H1 (cell line): ENCODE measurements at regions not wholly inside any gene's neighbourhood (a gene's known extent, or its start where the extent isn't known, plus 50 kb on each side); places are given as distances from the start of the nearest gene placed in this dataset.

Experiments used
- CTCF ChIA-PET: fragments of 300-600 bp; sonication (Branson Sonifier 250); formaldehyde crosslinking; loops from one replicate; lab custom pipeline; 2021; ENCODE audit not compliant: partially characterized antibody; lab: Charles Lee
- POLR2A ChIA-PET: fragments of 300-600 bp; sonication (Branson Sonifier 250); formaldehyde crosslinking; loops from one replicate; lab custom pipeline; 2021; ENCODE audit warnings: inconsistent platforms; ENCODE audit not compliant: partially characterized antibody; lab: Charles Lee
- DNase-seq, 2 experiments: peaks; one replicate each; pipeline versions ENCODE4 v3.0.0 to v3.0.0-alpha.2; 2010 to 2022; ENCODE audit warnings: low spot score in 2 of 2, low read depth in 1 of 2, mixed read lengths in 1 of 2
- FAIRE-seq: peaks from 2 replicates; lab custom pipeline; 2011; peaks lifted over from hg19 to GRCh38; lab: Jason Lieb, UNC
- H2AFZ ChIP-seq: 2 replicates; pipeline ENCODE4 v1.8.1; 2012; ENCODE audit warnings: low read length, inconsistent platforms
- H2AK5ac ChIP-seq: 2 replicates; pipeline ENCODE4 v1.6.1; 2013; ENCODE audit warnings: low read depth, low read length
- H2BK120ac ChIP-seq: replicated peaks from 2 replicates; pipeline ENCODE3; 2013; ENCODE audit warnings: low read depth, low read length, inconsistent platforms
- H2BK12ac ChIP-seq: 2 replicates; pipeline ENCODE4 v1.6.1; 2013; ENCODE audit warnings: low read depth, low read length
- H2BK15ac ChIP-seq: 2 replicates; pipeline ENCODE4 v1.6.1; 2013; ENCODE audit warnings: low read length
- H2BK20ac ChIP-seq: 2 replicates; pipeline ENCODE4 v1.6.1; 2013; ENCODE audit warnings: low read length
- H2BK5ac ChIP-seq: 2 replicates; pipeline ENCODE4 v1.6.1; 2013; ENCODE audit warnings: low read depth, low read length
- H3K14ac ChIP-seq: 2 replicates; pipeline ENCODE4 v1.6.1; 2013; ENCODE audit warnings: inconsistent platforms; ENCODE audit not compliant: insufficient read length
- H3K18ac ChIP-seq: 2 replicates; pipeline ENCODE4 v1.6.1; 2013; ENCODE audit warnings: low read length; ENCODE audit errors: extremely low read depth
- H3K23ac ChIP-seq: 2 replicates; pipeline ENCODE4 v1.6.1; 2013; ENCODE audit warnings: inconsistent platforms; ENCODE audit not compliant: insufficient read length
- H3K23me2 ChIP-seq: 2 replicates; pipeline ENCODE4 v1.6.1; 2013; ENCODE audit warnings: low read depth, low read length
- H3K27ac ChIP-seq: 2 replicates; pipeline ENCODE4 v1.6.1; 2011; ENCODE audit warnings: low read depth, low read length, inconsistent platforms
- H3K27me3 ChIP-seq, 4 experiments: replicated peaks in 1 of 4; 1 replicate in 1 of 4; 2 replicates in 3 of 4; pipeline versions ENCODE4 v1.6.1 to v1.8.1; 2011 to 2013; ENCODE audit warnings: low read length in 3 of 4, mild to moderate bottlenecking in 3 of 4, inconsistent platforms in 2 of 4, mixed read lengths in 2 of 4, moderate library complexity in 1 of 4; ENCODE audit not compliant: control insufficient read depth in 3 of 4, insufficient read depth in 3 of 4; ENCODE audit errors: extremely low read depth in 1 of 4
- H3K36me3 ChIP-seq, 4 experiments: 2 replicates each; pipeline versions ENCODE4 v1.6.1 to v1.8.1; 2011 to 2013; ENCODE audit warnings: mild to moderate bottlenecking in 4 of 4, low read length in 3 of 4, moderate library complexity in 2 of 4, control low read depth in 1 of 4, inconsistent platforms in 1 of 4; ENCODE audit not compliant: insufficient read depth in 4 of 4, control insufficient read depth in 2 of 4
- H3K4ac ChIP-seq: replicated peaks from 2 replicates; pipeline ENCODE3; 2013; ENCODE audit warnings: low read length, low read depth, mixed read lengths, inconsistent platforms; ENCODE audit not compliant: insufficient read length
- H3K4me1 ChIP-seq, 4 experiments: replicated peaks in 1 of 4; 1 replicate in 1 of 4; 2 replicates in 3 of 4; pipeline versions ENCODE4 v1.6.1 to v1.8.1; 2011 to 2013; ENCODE audit warnings: low read length in 3 of 4, inconsistent platforms in 2 of 4, mixed read lengths in 1 of 4; ENCODE audit not compliant: insufficient read depth in 4 of 4, control insufficient read depth in 3 of 4
- H3K4me2 ChIP-seq, 2 experiments: 2 replicates each; pipeline versions ENCODE4 v1.6.1 to v1.8.1; 2011 to 2013; ENCODE audit warnings: low read depth in 2 of 2, low read length in 2 of 2, control low read depth in 1 of 2, inconsistent platforms in 1 of 2, mild to moderate bottlenecking in 1 of 2; ENCODE audit not compliant: insufficient read depth in 1 of 2
- H3K4me3 ChIP-seq, 4 experiments: fragments of 200-600, 300-600 bp in 1 of 4; sonication (generic), shearing (Covaris generic), sonication (Bioruptor Twin) in 1 of 4; 2 replicates each; pipeline versions ENCODE4 v1.5.1 to v1.8.1; 2011 to 2016; ENCODE audit warnings: low read length in 4 of 4, low read depth in 3 of 4, control low read depth in 2 of 4, inconsistent platforms in 2 of 4, mild to moderate bottlenecking in 2 of 4, mixed read lengths in 1 of 4, moderate library complexity in 1 of 4; ENCODE audit not compliant: insufficient read depth in 2 of 4; ENCODE audit errors: extremely low read depth in 1 of 4
- H3K56ac ChIP-seq: replicated peaks from 2 replicates; pipeline ENCODE3; 2013; ENCODE audit warnings: low read depth, mild to moderate bottlenecking, mixed read lengths, low read length, inconsistent platforms; ENCODE audit not compliant: insufficient read length
- H3K79me1 ChIP-seq: 2 replicates; pipeline ENCODE4 v1.6.1; 2013; ENCODE audit warnings: low read depth, low read length, control low read depth
- H3K79me2 ChIP-seq, 2 experiments: 2 replicates each; pipeline versions ENCODE4 v1.6.1 to v1.8.1; 2012 to 2013; ENCODE audit warnings: low read length in 2 of 2, mild to moderate bottlenecking in 2 of 2, inconsistent platforms in 1 of 2; ENCODE audit not compliant: insufficient read depth in 2 of 2, control insufficient read depth in 1 of 2
- H3K9ac ChIP-seq, 4 experiments: replicated peaks in 1 of 4; 1 replicate in 1 of 4; 2 replicates in 3 of 4; pipeline versions ENCODE4 v1.6.1 to v1.8.1; 2011 to 2013; ENCODE audit warnings: low read depth in 3 of 4, low read length in 3 of 4, control low read depth in 2 of 4, mild to moderate bottlenecking in 2 of 4, moderate library complexity in 2 of 4, inconsistent platforms in 1 of 4; ENCODE audit errors: extremely low read depth in 1 of 4
- H3K9me3 ChIP-seq, 2 experiments: 2 replicates each; pipeline versions ENCODE4 v1.6.1 to v1.8.1; 2012 to 2013; ENCODE audit warnings: mild to moderate bottlenecking in 2 of 2, moderate library complexity in 2 of 2, control low read depth in 1 of 2, inconsistent platforms in 1 of 2, low read depth in 1 of 2, low read length in 1 of 2, mixed read lengths in 1 of 2; ENCODE audit not compliant: insufficient read depth in 2 of 2
- H4K20me1 ChIP-seq, 2 experiments: replicated peaks in 1 of 2; 2 replicates each; pipeline versions ENCODE3 to v1.8.1; 2011 to 2013; ENCODE audit warnings: inconsistent platforms in 2 of 2, low read length in 2 of 2, mild to moderate bottlenecking in 1 of 2; ENCODE audit not compliant: insufficient read depth in 2 of 2, control insufficient read depth in 1 of 2
- H4K5ac ChIP-seq: 2 replicates; pipeline ENCODE4 v1.6.1; 2013; ENCODE audit warnings: low read length, low read depth, mixed read lengths, inconsistent platforms; ENCODE audit not compliant: insufficient read length
- H4K8ac ChIP-seq: 2 replicates; pipeline ENCODE4 v1.8.0; 2013; ENCODE audit warnings: mild to moderate bottlenecking, moderate library complexity, low read length, inconsistent platforms; ENCODE audit not compliant: insufficient read depth; ENCODE audit errors: extremely low read depth
- H4K91ac ChIP-seq: replicated peaks from 2 replicates; pipeline ENCODE3; 2013; ENCODE audit warnings: low read length, mixed read lengths, inconsistent platforms; ENCODE audit not compliant: insufficient read length
- ASH2L ChIP-seq: fragments of 200-600, 300-600 bp; sonication (generic); IDR thresholded peaks from one replicate; pipeline ENCODE4 v1.7.1; 2017; ENCODE audit warnings: low read length
- BACH1 ChIP-seq: IDR thresholded peaks from 2 replicates; pipeline ENCODE4 v1.6.1; 2012; ENCODE audit warnings: low read length, improper control_type of control experiment
- E2F6 ChIP-seq: IDR thresholded peaks from 2 replicates; pipeline ENCODE4 v1.6.1; 2012; ENCODE audit warnings: inconsistent platforms
- EZH2 ChIP-seq: fragments of 200-600 bp; sonication (generic); IDR thresholded peaks from 2 replicates; pipeline ENCODE4 v1.7.1; 2012; ENCODE audit warnings: low read depth, mild to moderate bottlenecking, moderate library complexity, low read length, inconsistent platforms; ENCODE audit not compliant: severe bottlenecking
- GABPA ChIP-seq: IDR thresholded peaks from 2 replicates; pipeline ENCODE4 v1.6.1; 2011; ENCODE audit warnings: mild to moderate bottlenecking, low read length, moderate library complexity, borderline replicate concordance; ENCODE audit not compliant: insufficient read depth
- KDM4A ChIP-seq: IDR thresholded peaks from one replicate; pipeline ENCODE4 v1.7.1; 2012; ENCODE audit warnings: low read depth, mild to moderate bottlenecking, moderate library complexity, low read length, inconsistent platforms; ENCODE audit not compliant: severe bottlenecking
- POLR2A ChIP-seq, 2 experiments: IDR thresholded peaks; 1 replicate in 1 of 2; 2 replicates in 1 of 2; pipeline ENCODE4 v1.6.1; 2011; ENCODE audit warnings: low read depth in 2 of 2, low read length in 2 of 2, mild to moderate bottlenecking in 2 of 2; ENCODE audit errors: control extremely low read depth in 1 of 2
- POLR2AphosphoS5 ChIP-seq: IDR thresholded peaks from 2 replicates; pipeline ENCODE4 v1.6.1; 2011; ENCODE audit warnings: low read depth, low read length
- RBBP5 ChIP-seq: IDR thresholded peaks from 2 replicates; pipeline ENCODE4 v1.7.1; 2012; ENCODE audit warnings: low read depth, mild to moderate bottlenecking, inconsistent platforms, low read length, moderate library complexity, borderline replicate concordance
- SP4 ChIP-seq: IDR thresholded peaks from 2 replicates; pipeline ENCODE4 v1.6.1; 2012; ENCODE audit warnings: low read length, inconsistent platforms
- TBP ChIP-seq: IDR thresholded peaks from 2 replicates; pipeline ENCODE4 v1.6.1; 2011; ENCODE audit warnings: low read depth, low read length, improper control_type of control experiment
- WGBS, 2 experiments: shearing (Covaris generic) in 1 of 2; methylation state at CpG; one replicate each; pipeline versions ENCODE4 v1.1.6 to v1.1.7; 2013 to 2015; ENCODE audit warnings: low lambda C conversion rate in 2 of 2, mixed read lengths in 2 of 2, inconsistent platforms in 1 of 2, low coverage in 1 of 2, missing lambda C conversion rate in 1 of 2; ENCODE audit not compliant: insufficient replicate concordance in 2 of 2, insufficient coverage in 1 of 2, insufficient read length in 1 of 2; ENCODE audit errors: extremely low coverage in 1 of 2, missing lambda C conversion rate in 1 of 2; 5-methylcytosine and 5-hydroxymethylcytosine counted together
- TF ChIP-seq, protein P1 (sequence below), 3 experiments: IDR thresholded peaks; 1 replicate in 2 of 3; 2 replicates in 1 of 3; pipeline versions ENCODE4 v1.5.1 to v1.6.1; 2011; ENCODE audit warnings: low read length in 3 of 3, mild to moderate bottlenecking in 3 of 3, inconsistent platforms in 2 of 3, low read depth in 1 of 3, moderate library complexity in 1 of 3; ENCODE audit not compliant: insufficient read depth in 1 of 3; ENCODE audit errors: control extremely low read depth in 1 of 3

DNA sequence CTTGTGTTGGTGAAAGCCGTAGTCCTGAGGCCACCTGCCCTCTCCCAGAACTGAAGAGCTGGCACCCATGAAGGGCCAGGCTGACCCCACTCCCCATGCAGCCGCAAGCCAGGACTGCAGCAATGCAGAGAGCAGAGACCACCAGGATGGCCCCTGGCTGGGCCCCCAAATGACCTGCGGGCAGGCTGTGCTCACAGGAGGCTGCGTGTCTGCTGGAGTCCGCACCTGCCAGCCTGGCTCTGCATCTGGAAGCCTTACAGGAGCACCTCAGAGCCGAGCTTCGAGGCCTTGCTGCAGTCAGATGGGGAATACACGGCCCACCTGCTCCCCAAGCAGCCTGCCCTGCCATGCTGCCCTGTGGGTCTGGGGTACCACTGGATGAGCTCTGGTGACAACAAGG, 1336.8 kb downstream of the TBC1D22A start:
- FAIRE-seq = no peak
- TF ChIP-seq TBP (no peak), KDM4A (no peak), ASH2L (no peak), EZH2 (no peak), E2F6 (no peak), GABPA (no peak), POLR2A (IDR thresholded peaks at IDR 0.05; ENCODE audit: control extremely low read depth in 1 of 2, low read depth in 2 of 2, low read length in 2 of 2) (no peak), RBBP5 (no peak), SP4 (no peak), POLR2AphosphoS5 (no peak), BACH1 (no peak)
- TF ChIP-seq, protein P1, sequence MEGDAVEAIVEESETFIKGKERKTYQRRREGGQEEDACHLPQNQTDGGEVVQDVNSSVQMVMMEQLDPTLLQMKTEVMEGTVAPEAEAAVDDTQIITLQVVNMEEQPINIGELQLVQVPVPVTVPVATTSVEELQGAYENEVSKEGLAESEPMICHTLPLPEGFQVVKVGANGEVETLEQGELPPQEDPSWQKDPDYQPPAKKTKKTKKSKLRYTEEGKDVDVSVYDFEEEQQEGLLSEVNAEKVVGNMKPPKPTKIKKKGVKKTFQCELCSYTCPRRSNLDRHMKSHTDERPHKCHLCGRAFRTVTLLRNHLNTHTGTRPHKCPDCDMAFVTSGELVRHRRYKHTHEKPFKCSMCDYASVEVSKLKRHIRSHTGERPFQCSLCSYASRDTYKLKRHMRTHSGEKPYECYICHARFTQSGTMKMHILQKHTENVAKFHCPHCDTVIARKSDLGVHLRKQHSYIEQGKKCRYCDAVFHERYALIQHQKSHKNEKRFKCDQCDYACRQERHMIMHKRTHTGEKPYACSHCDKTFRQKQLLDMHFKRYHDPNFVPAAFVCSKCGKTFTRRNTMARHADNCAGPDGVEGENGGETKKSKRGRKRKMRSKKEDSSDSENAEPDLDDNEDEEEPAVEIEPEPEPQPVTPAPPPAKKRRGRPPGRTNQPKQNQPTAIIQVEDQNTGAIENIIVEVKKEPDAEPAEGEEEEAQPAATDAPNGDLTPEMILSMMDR (IDR thresholded peaks at IDR 0.05; ENCODE audit: control extremely low read depth in 1 of 3, insufficient read depth in 1 of 3, low read depth in 1 of 3, low read length in 3 of 3) = no peak

More for the DNA sequence above, 1336.8 kb downstream of the TBC1D22A start:
- no peak overlapping the region for H3K18ac ChIP-seq
- no peaks in the 10 kb centered on the region for H3K79me2 ChIP-seq
- no peak overlapping the region for H3K9ac ChIP-seq
- ChIA-PET POLR2A (no interaction called here), CTCF (interaction anchor here (0.6 kb wide), 1 partner anchor 1889 kb away, joined by 3 read pairs; no protein-coding TSS in a partner anchor)
- H2BK12ac ChIP-seq = no peak overlapping the region
- no peak overlapping the region for H2BK15ac ChIP-seq
- no peak overlapping the region for H3K56ac ChIP-seq
- no peak overlapping the region for H2BK120ac ChIP-seq
- no peaks in the 10 kb centered on the region for H3K79me1 ChIP-seq
- H3K27ac ChIP-seq = no peak overlapping the region
- no peak overlapping the region for H2AFZ ChIP-seq
- H3K23me2 ChIP-seq = no peaks in the 10 kb centered on the region
- DNase-seq = no peak
- H3K36me3 ChIP-seq = no peaks in the 10 kb centered on the region
- H3K4me3 ChIP-seq = no peak overlapping the region
- H4K8ac ChIP-seq = no peak overlapping the region
- no peak overlapping the region for H2BK5ac ChIP-seq
- no peak overlapping the region for H3K14ac ChIP-seq
- no peak overlapping the region for H4K91ac ChIP-seq
- no peak overlapping the region for H4K5ac ChIP-seq
- no peak overlapping the region for H3K4me2 ChIP-seq
- H3K4ac ChIP-seq = no peak overlapping the region
- H4K20me1 ChIP-seq = no peaks in the 10 kb centered on the region
- H2BK20ac ChIP-seq = no peak overlapping the region
- peaks cover 0 to 9% (median 0%) of the 10 kb centered on the region in 4 experiments; a peak in 2 of 7 replicates for H3K4me1 ChIP-seq
- H2AK5ac ChIP-seq = no peak overlapping the region
- WGBS, 2 experiments = 86% methylated on average over 8 of the region's 8 CpGs; no CpG with 5 or more reads in 1 of the 2 experiments
- H3K23ac ChIP-seq = no peak overlapping the region
- H3K9me3 ChIP-seq = peaks cover 0 to 2% of the 10 kb centered on the region in 2 experiments; a peak in 1 of 4 replicates
- no peaks in the 10 kb centered on the region for H3K27me3 ChIP-seq
